ENCODE measurements at regions not wholly inside any gene's neighbourhood (a gene's known extent, or its start where the extent isn't known, plus 50 kb on each side); places are given as distances from the start of the nearest gene placed in this dataset.

GRCh38 chr5:124463851-124464250 is 282.6 kb downstream of the ZNF608 start:
- no peak for TF ChIP-seq CTCF (IDR thresholded peaks at IDR 0.05; ENCODE audit: extremely low read depth, low read depth, low read length)
- no peaks in the 10 kb centered on the region for H4K20me1 ChIP-seq (ENCODE audit: insufficient read depth, low read length)
- no peak overlapping the region for H2AFZ ChIP-seq (ENCODE audit: low read length)
- H3K4me1 ChIP-seq (ENCODE audit: insufficient read depth, low read length), result no peaks in the 10 kb centered on the region
- no peak overlapping the region for H3K4me3 ChIP-seq (ENCODE audit: insufficient read depth, low read length)
- H3K79me2 ChIP-seq (ENCODE audit: insufficient read depth, low read length), result no peaks in the 10 kb centered on the region
- no peaks in the 10 kb centered on the region for H3K36me3 ChIP-seq (ENCODE audit: insufficient read depth, low read length)
- H3K4me2 ChIP-seq (ENCODE audit: insufficient read depth, low read length), result no peak overlapping the region
- no peak overlapping the region for H3K27ac ChIP-seq (ENCODE audit: low read depth, low read length)
- DNase-seq (ENCODE audit: insufficient read length, low spot score, missing footprints), result no peak
- H3K27me3 ChIP-seq (ENCODE audit: insufficient read depth, low read length), result no peaks in the 10 kb centered on the region
- H3K9me3 ChIP-seq (ENCODE audit: low read depth, low read length), result peaks cover 4% of the 10 kb centered on the region

DNA sequence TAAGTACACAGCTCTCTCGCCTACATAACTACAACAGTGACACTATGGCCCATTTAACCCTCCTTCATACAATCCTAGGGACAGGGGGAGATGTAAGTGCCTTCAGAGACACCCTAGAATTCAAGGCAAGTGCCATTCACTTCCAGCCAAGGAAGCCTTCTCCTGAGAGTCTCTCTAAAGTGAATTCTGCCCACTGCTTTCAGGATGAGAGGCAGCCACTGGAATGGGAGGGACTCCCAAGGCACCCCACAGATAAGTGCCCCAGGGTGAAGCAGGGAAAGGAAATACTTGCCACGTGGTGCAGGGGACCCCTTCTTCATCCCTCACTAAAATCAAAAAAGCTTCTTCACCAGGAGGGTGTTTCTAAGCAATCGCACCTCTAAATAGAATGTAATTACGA is 283.7 kb downstream of the ZNF608 start:
- H3K36me3 ChIP-seq (ENCODE audit: insufficient read depth, low read length), result no peaks in the 10 kb centered on the region
- H3K4me3 ChIP-seq (ENCODE audit: insufficient read depth, low read length), result no peak overlapping the region
- no peak for DNase-seq (ENCODE audit: insufficient read length, low spot score, missing footprints)
- H3K27ac ChIP-seq (ENCODE audit: low read depth, low read length), result no peak overlapping the region
- H3K4me2 ChIP-seq (ENCODE audit: insufficient read depth, low read length), result no peak overlapping the region
- H3K79me2 ChIP-seq (ENCODE audit: insufficient read depth, low read length), result no peaks in the 10 kb centered on the region
- H4K20me1 ChIP-seq (ENCODE audit: insufficient read depth, low read length), result no peaks in the 10 kb centered on the region
- H3K9me3 ChIP-seq (ENCODE audit: low read depth, low read length), result peaks cover 4% of the 10 kb centered on the region
- H3K27me3 ChIP-seq (ENCODE audit: insufficient read depth, low read length), result no peaks in the 10 kb centered on the region
- H3K4me1 ChIP-seq (ENCODE audit: insufficient read depth, low read length), result no peaks in the 10 kb centered on the region
- no peak overlapping the region for H2AFZ ChIP-seq (ENCODE audit: low read length)
- no peak for TF ChIP-seq CTCF (IDR thresholded peaks at IDR 0.05; ENCODE audit: extremely low read depth, low read depth, low read length)

GRCh38 chr5:124461941-124462340 is 284.5 kb downstream of the ZNF608 start:
- H3K9me3 ChIP-seq (ENCODE audit: low read depth, low read length), result peaks cover 4% of the 10 kb centered on the region
- no peaks in the 10 kb centered on the region for H3K79me2 ChIP-seq (ENCODE audit: insufficient read depth, low read length)
- no peaks in the 10 kb centered on the region for H3K36me3 ChIP-seq (ENCODE audit: insufficient read depth, low read length)
- no peaks in the 10 kb centered on the region for H4K20me1 ChIP-seq (ENCODE audit: insufficient read depth, low read length)
- no peak overlapping the region for H3K4me2 ChIP-seq (ENCODE audit: insufficient read depth, low read length)
- no peak for DNase-seq (ENCODE audit: insufficient read length, low spot score, missing footprints)
- TF ChIP-seq CTCF (IDR thresholded peaks at IDR 0.05; ENCODE audit: extremely low read depth, low read depth, low read length), result no peak
- H2AFZ ChIP-seq (ENCODE audit: low read length), result no peak overlapping the region
- no peaks in the 10 kb centered on the region for H3K4me1 ChIP-seq (ENCODE audit: insufficient read depth, low read length)
- H3K27ac ChIP-seq (ENCODE audit: low read depth, low read length), result no peak overlapping the region
- H3K4me3 ChIP-seq (ENCODE audit: insufficient read depth, low read length), result no peak overlapping the region
- H3K27me3 ChIP-seq (ENCODE audit: insufficient read depth, low read length), result no peaks in the 10 kb centered on the region

GRCh38 chr5:124461157-124461556 is 285.3 kb downstream of the ZNF608 start:
- Histone ChIP-seq H3K79me2 (ENCODE audit: insufficient read depth, low read length) (no peaks in the 10 kb centered on the region), H3K27ac (ENCODE audit: low read depth, low read length) (no peak overlapping the region), H3K36me3 (ENCODE audit: insufficient read depth, low read length) (no peaks in the 10 kb centered on the region), H4K20me1 (ENCODE audit: insufficient read depth, low read length) (no peaks in the 10 kb centered on the region), H3K27me3 (ENCODE audit: insufficient read depth, low read length) (no peaks in the 10 kb centered on the region), H3K4me2 (ENCODE audit: insufficient read depth, low read length) (no peak overlapping the region), H2AFZ (ENCODE audit: low read length) (no peak overlapping the region), H3K9me3 (ENCODE audit: low read depth, low read length) (peaks cover 4% of the 10 kb centered on the region), H3K4me1 (ENCODE audit: insufficient read depth, low read length) (no peaks in the 10 kb centered on the region), H3K4me3 (ENCODE audit: insufficient read depth, low read length) (no peak overlapping the region)
- DNase-seq (ENCODE audit: insufficient read length, low spot score, missing footprints), result no peak
- no peak for TF ChIP-seq CTCF (IDR thresholded peaks at IDR 0.05; ENCODE audit: extremely low read depth, low read depth, low read length)
